IMR-90 (cell line): ENCODE measurements at regions not wholly inside any gene's neighbourhood (a gene's known extent, or its start where the extent isn't known, plus 50 kb on each side); places are given as distances from the start of the nearest gene placed in this dataset.
"Not testable (repeated sequence)": the region's sequence is repeated elsewhere in the genome, so short reads cannot be mapped to it uniquely, and the experiment has no call there.

ENCODE experiments used
- ATAC-seq: fragments of 200-7000 bp; cut with Tn5 transposase; 2 replicates; pipeline ENCODE4 v1.9.1; 2020; ENCODE audit warnings: low read depth, mild to moderate bottlenecking, moderate library complexity
- BruUV-seq: library from RNA; stranded (reverse); fragments of 400-500 nt; replicated peaks from 2 replicates; lab custom pipeline; 2021; lab: Mats Ljungman, UMichigan
- CTCF ChIA-PET: fragments of 300-600 bp; formaldehyde crosslinking; extraction: SDS; loops from one replicate; lab custom pipeline; 2021; ENCODE audit warnings: antibody characterized with exemption; lab: Yijun Ruan, JAX
- POLR2A ChIA-PET: fragments of 300-600 bp; sonication (Branson Sonifier 250); formaldehyde crosslinking; loops from one replicate; lab custom pipeline; 2022; ENCODE audit warnings: antibody characterized with exemption; ENCODE audit not compliant: unreplicated experiment; lab: Charles Lee
- DNase-seq: peaks from one replicate; pipeline ENCODE4 v3.0.0; 2013
- H2AFZ ChIP-seq: replicated peaks from 2 replicates; pipeline ENCODE3; 2013; ENCODE audit warnings: low read length, mild to moderate bottlenecking; ENCODE audit not compliant: poor library complexity
- H2AK5ac ChIP-seq: 2 replicates; pipeline ENCODE4 v1.6.1; 2013; ENCODE audit warnings: low read depth, low read length, inconsistent platforms
- H2AK9ac ChIP-seq: replicated peaks from 2 replicates; pipeline ENCODE3; 2013; ENCODE audit warnings: mild to moderate bottlenecking, low read depth, low read length, moderate library complexity; ENCODE audit not compliant: poor library complexity
- H2BK120ac ChIP-seq: 2 replicates; pipeline ENCODE4 v1.6.1; 2013; ENCODE audit warnings: low read depth, low read length, inconsistent platforms
- H2BK15ac ChIP-seq: 3 replicates; pipeline ENCODE4 v1.6.1; 2013; ENCODE audit warnings: low read depth, low read length, inconsistent platforms
- H2BK20ac ChIP-seq: 2 replicates; pipeline ENCODE4 v1.6.1; 2013; ENCODE audit warnings: low read depth, mild to moderate bottlenecking, inconsistent platforms, low read length, moderate library complexity
- H2BK5ac ChIP-seq: 2 replicates; pipeline ENCODE4 v1.6.1; 2013; ENCODE audit warnings: mild to moderate bottlenecking, low read depth, low read length, inconsistent platforms; ENCODE audit not compliant: poor library complexity, severe bottlenecking
- H3K14ac ChIP-seq: replicated peaks from 2 replicates; pipeline ENCODE4 v1.6.1; 2013; ENCODE audit warnings: low read depth, low read length, inconsistent platforms
- H3K18ac ChIP-seq: 2 replicates; pipeline ENCODE4 v1.6.1; 2013; ENCODE audit warnings: low read depth, low read length, control low read depth
- H3K23ac ChIP-seq: 2 replicates; pipeline ENCODE4 v1.6.1; 2013; ENCODE audit warnings: low read depth, low read length, inconsistent platforms
- H3K27ac ChIP-seq: 2 replicates; pipeline ENCODE4 v1.5.1; 2013; ENCODE audit warnings: mild to moderate bottlenecking, control low read depth, low read length; ENCODE audit not compliant: insufficient read depth
- H3K27me3 ChIP-seq: 2 replicates; pipeline ENCODE4 v1.6.1; 2013; ENCODE audit warnings: low read length; ENCODE audit not compliant: control insufficient read depth, insufficient read depth
- H3K36me3 ChIP-seq: 2 replicates; pipeline ENCODE4 v1.6.1; 2013; ENCODE audit warnings: low read length, mixed read lengths; ENCODE audit not compliant: control insufficient read depth, insufficient read depth
- H3K4ac ChIP-seq: 2 replicates; pipeline ENCODE4 v1.6.1; 2013; ENCODE audit warnings: low read depth, low read length, inconsistent platforms
- H3K4me1 ChIP-seq: 2 replicates; pipeline ENCODE4 v1.6.1; 2013; ENCODE audit warnings: low read length, mixed read lengths; ENCODE audit not compliant: control insufficient read depth, insufficient read depth
- H3K4me2 ChIP-seq: 2 replicates; pipeline ENCODE4 v1.6.1; 2013; ENCODE audit warnings: low read depth, mild to moderate bottlenecking, control low read depth, low read length, moderate library complexity
- H3K4me3 ChIP-seq: 2 replicates; pipeline ENCODE4 v1.5.1; 2013; ENCODE audit warnings: low read depth, mild to moderate bottlenecking, control low read depth, low read length, moderate library complexity; ENCODE audit not compliant: insufficient read depth
- H3K56ac ChIP-seq: 2 replicates; pipeline ENCODE4 v1.6.1; 2013; ENCODE audit warnings: low read length, inconsistent platforms; ENCODE audit not compliant: insufficient read depth; ENCODE audit errors: extremely low read depth
- H3K79me1 ChIP-seq, 2 experiments: 2 replicates each; pipeline ENCODE4 v1.6.1; 2013; ENCODE audit warnings: low read length in 2 of 2, inconsistent platforms in 1 of 2, low read depth in 1 of 2
- H3K9ac ChIP-seq: 2 replicates; pipeline ENCODE4 v1.6.1; 2013; ENCODE audit warnings: low read depth, low read length, control low read depth
- H3K9me1 ChIP-seq: 2 replicates; pipeline ENCODE4 v1.6.1; 2013; ENCODE audit warnings: low read length, inconsistent platforms; ENCODE audit not compliant: insufficient read depth
- H3K9me3 ChIP-seq: 2 replicates; pipeline ENCODE4 v1.6.1; 2013; ENCODE audit warnings: low read length; ENCODE audit not compliant: control insufficient read depth, insufficient read depth
- H4K20me1 ChIP-seq: 2 replicates; pipeline ENCODE4 v1.6.1; 2013; ENCODE audit warnings: low read length, inconsistent platforms; ENCODE audit not compliant: insufficient read depth
- H4K5ac ChIP-seq: 2 replicates; pipeline ENCODE4 v1.6.1; 2013; ENCODE audit warnings: mild to moderate bottlenecking, low read depth, low read length, control low read depth
- H4K8ac ChIP-seq, 2 experiments: 2 replicates each; pipeline ENCODE4 v1.6.1; 2013; ENCODE audit warnings: low read depth in 2 of 2, low read length in 2 of 2, control low read depth in 1 of 2, inconsistent platforms in 1 of 2
- H4K91ac ChIP-seq: 2 replicates; pipeline ENCODE4 v1.6.1; 2013; ENCODE audit warnings: low read depth, low read length, inconsistent platforms; ENCODE audit not compliant: insufficient read depth
- MAFK ChIP-seq: IDR thresholded peaks from 2 replicates; pipeline ENCODE4 v1.6.1; 2012; ENCODE audit warnings: low read depth, low read length, improper control_type of control experiment
- NFE2L2 ChIP-seq: fragments of 150-350 bp; IDR thresholded peaks from 2 replicates; pipeline ENCODE4 v1.6.1; 2016; ENCODE audit warnings: low read depth, mild to moderate bottlenecking, low read length
- RFX5 ChIP-seq: IDR thresholded peaks from 2 replicates; pipeline ENCODE4 v1.8.0; 2012; ENCODE audit warnings: low read depth, mild to moderate bottlenecking, low read length, moderate library complexity
- WGBS, 2 experiments: methylation state at CpG; one replicate each; pipeline versions ENCODE4 v1.1.5 to v1.1.7; 2013; ENCODE audit warnings: missing lambda C conversion rate in 2 of 2; ENCODE audit not compliant: insufficient read length in 1 of 2; ENCODE audit errors: extremely low coverage in 2 of 2; 5-methylcytosine and 5-hydroxymethylcytosine counted together
- dilution Hi-C: fragments of 300-500 bp; cut with HindIII; formaldehyde crosslinking; loops from one replicate; pipeline ENCODE4 v1.14.3; 2018; ENCODE audit warnings: low sequenced_read_pairs; ENCODE audit not compliant: unreplicated experiment
- in situ Hi-C: fragments of 300-500 bp; cut with MboI; formaldehyde crosslinking; loops from 3 replicates; pipeline ENCODE4 v1.14.3; 2019; ENCODE audit warnings: low sequenced_read_pairs, inconsistent platforms, mixed read lengths
- intact Hi-C: fragments of 100-400 bp; cut with micrococcal nuclease; formaldehyde crosslinking; loops from 2 replicates; pipeline ENCODE4 v1.10.0; 2022

DNA sequence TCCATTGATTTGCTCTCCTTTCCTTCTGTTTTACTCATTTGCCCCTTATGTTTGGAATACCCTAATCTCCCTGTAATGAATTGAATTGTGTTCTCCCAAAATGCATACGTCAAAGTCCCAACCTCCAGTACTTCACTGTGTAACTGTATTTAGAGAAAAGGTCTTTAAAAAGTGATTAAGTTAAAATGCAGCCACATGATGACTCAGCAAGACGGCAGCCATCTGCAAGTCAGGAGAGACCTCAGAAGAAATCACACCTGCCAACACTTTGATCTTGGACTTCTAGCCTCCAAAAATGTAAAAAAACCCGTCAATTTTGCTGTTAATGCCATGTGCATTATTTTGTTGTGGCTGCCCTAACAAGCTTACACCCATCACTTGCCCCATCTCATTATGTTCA lies 85.3 kb upstream of the PCLO start:
- dilution Hi-C loops (no loop called here), in situ Hi-C loops (no loop called here), intact Hi-C loops (no loop called here)
- H4K20me1 ChIP-seq, result no peaks in the 10 kb centered on the region
- WGBS, 2 experiments, result no CpG with 5 or more reads among the region's 3 CpGs
- H2AFZ ChIP-seq, result no peak overlapping the region
- H4K8ac ChIP-seq, result no peak overlapping the region
- H3K9ac ChIP-seq, result no peak overlapping the region
- no TSS peak for BruUV-seq
- no peak overlapping the region for H3K56ac ChIP-seq
- ATAC-seq (no peak), DNase-seq (no peak)
- no peak overlapping the region for H3K4me3 ChIP-seq
- ChIA-PET POLR2A (no interaction called here), CTCF (no interaction called here)
- no peak overlapping the region for H3K4ac ChIP-seq
- H3K36me3 ChIP-seq, result no peaks in the 10 kb centered on the region
- no peak overlapping the region for H4K5ac ChIP-seq
- no peaks in the 10 kb centered on the region for H3K9me1 ChIP-seq
- no peaks in the 10 kb centered on the region for H3K79me1 ChIP-seq
- no peak overlapping the region for H2BK20ac ChIP-seq
- no peak overlapping the region for H3K23ac ChIP-seq
- no peak overlapping the region for H2BK120ac ChIP-seq
- no peak overlapping the region for H2AK9ac ChIP-seq
- H3K4me2 ChIP-seq, result no peak overlapping the region
- H2BK5ac ChIP-seq, result no peak overlapping the region
- H3K9me3 ChIP-seq, result no peaks in the 10 kb centered on the region
- H3K14ac ChIP-seq, result no peak overlapping the region
- TF ChIP-seq NFE2L2 (peak; percentile 33; the same call in 1 of the 2 replicates), RFX5 (no peak), MAFK (peak; percentile 51; the same call in 1 of the 2 replicates)
- H3K27ac ChIP-seq, result no peak overlapping the region
- no peak overlapping the region for H2AK5ac ChIP-seq
- no peaks in the 10 kb centered on the region for H3K4me1 ChIP-seq
- no peak overlapping the region for H2BK15ac ChIP-seq
- H4K91ac ChIP-seq, result no peak overlapping the region
- no peak overlapping the region for H3K18ac ChIP-seq
- H3K27me3 ChIP-seq, result no peaks in the 10 kb centered on the region

DNA sequence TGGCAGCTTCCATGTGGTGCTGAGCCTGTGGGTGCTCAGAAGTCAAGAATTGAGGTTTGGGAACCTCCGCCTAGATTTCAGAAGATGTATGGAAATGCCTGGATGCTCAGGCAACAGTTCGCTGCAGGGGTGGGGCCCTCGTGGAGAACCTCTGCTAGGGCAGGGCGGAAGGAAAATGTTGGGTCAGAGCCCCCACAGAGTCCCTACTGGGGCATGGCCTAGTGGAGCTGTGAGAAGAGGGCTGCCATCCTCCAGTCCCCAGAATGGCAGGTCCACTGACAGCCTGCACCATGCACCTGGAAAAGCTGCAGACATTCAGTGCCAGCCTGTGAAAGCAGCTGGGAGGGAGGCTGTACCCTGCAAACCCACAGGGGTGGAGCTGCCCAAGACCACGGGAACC lies 56.5 kb upstream of the PCLO start:
- H4K91ac ChIP-seq, H3K9me3 ChIP-seq, H3K9ac ChIP-seq, H3K79me1 ChIP-seq, H4K20me1 ChIP-seq, dilution Hi-C loops, H2BK5ac ChIP-seq, H2AK9ac ChIP-seq, H3K23ac ChIP-seq, H2AK5ac ChIP-seq, H2BK120ac ChIP-seq, H3K36me3 ChIP-seq, H2BK20ac ChIP-seq, POLR2A ChIA-PET, H3K27me3 ChIP-seq, H3K56ac ChIP-seq, intact Hi-C loops, H4K8ac ChIP-seq, H3K14ac ChIP-seq, H2AFZ ChIP-seq, ATAC-seq, H3K4me2 ChIP-seq, H3K4ac ChIP-seq, H3K4me3 ChIP-seq, H3K9me1 ChIP-seq, BruUV-seq, CTCF ChIA-PET, H2BK15ac ChIP-seq, H3K4me1 ChIP-seq, H3K27ac ChIP-seq, H3K18ac ChIP-seq, DNase-seq, H4K5ac ChIP-seq, in situ Hi-C loops: not testable (repeated sequence)
- 56% methylated on average over 3 of the region's 5 CpGs; no CpG with 5 or more reads in 1 of the 2 experiments for WGBS, 2 experiments
